ENCODE measurements at regions not wholly inside any gene's neighbourhood (a gene's known extent, or its start where the extent isn't known, plus 50 kb on each side); places are given as distances from the start of the nearest gene placed in this dataset.

GRCh38 chr1:119298687-119299303, 69.8 kb upstream of the HAO2 start:
- Mint-ChIP-seq H3K36me3 (ENCODE audit: low read depth) (no peaks in the 10 kb centered on the region), H3K4me3 (no peak overlapping the region), H3K27ac (no peak overlapping the region), H3K4me1 (ENCODE audit: low read depth) (no peaks in the 10 kb centered on the region), H3K27me3 (peaks cover 14% of the 10 kb centered on the region), H3K9me3 (no peaks in the 10 kb centered on the region)
- intact Hi-C loops (cut with micrococcal nuclease), result no loop called here

- peaks cover 13% of the 10 kb centered on the region for H3K27me3 Mint-ChIP-seq
- H3K36me3 Mint-ChIP-seq (ENCODE audit: low read depth), result no peaks in the 10 kb centered on the region
- H3K27ac Mint-ChIP-seq, result no peak overlapping the region
- intact Hi-C loops (cut with micrococcal nuclease), result no loop called here
- H3K4me1 Mint-ChIP-seq (ENCODE audit: low read depth), result no peaks in the 10 kb centered on the region
- no peaks in the 10 kb centered on the region for H3K9me3 Mint-ChIP-seq
- no peak overlapping the region for H3K4me3 Mint-ChIP-seq
Measured at GRCh38 chr1:119302011-119302410, 66.6 kb upstream of the HAO2 start.

- no peaks in the 10 kb centered on the region for H3K9me3 Mint-ChIP-seq
- H3K4me1 Mint-ChIP-seq (ENCODE audit: low read depth), result no peaks in the 10 kb centered on the region
- H3K27me3 Mint-ChIP-seq, result peaks cover 2% of the 10 kb centered on the region
- intact Hi-C loops (cut with micrococcal nuclease), result no loop called here
- no peak overlapping the region for H3K4me3 Mint-ChIP-seq
- no peaks in the 10 kb centered on the region for H3K36me3 Mint-ChIP-seq (ENCODE audit: low read depth)
- no peak overlapping the region for H3K27ac Mint-ChIP-seq
Measured at GRCh38 chr1:119308130-119308700, 60.4 kb upstream of the HAO2 start.

- intact Hi-C loops (cut with micrococcal nuclease), result no loop called here
- H3K27me3 Mint-ChIP-seq, result no peaks in the 10 kb centered on the region
- H3K27ac Mint-ChIP-seq, result no peak overlapping the region
- no peaks in the 10 kb centered on the region for H3K36me3 Mint-ChIP-seq (ENCODE audit: low read depth)
- no peaks in the 10 kb centered on the region for H3K9me3 Mint-ChIP-seq
- H3K4me1 Mint-ChIP-seq (ENCODE audit: low read depth), result no peaks in the 10 kb centered on the region
- H3K4me3 Mint-ChIP-seq, result no peak overlapping the region
Measured at GRCh38 chr1:119308806-119309205, 59.8 kb upstream of the HAO2 start.

- H3K27ac Mint-ChIP-seq, result no peak overlapping the region
- no peaks in the 10 kb centered on the region for H3K27me3 Mint-ChIP-seq
- no peaks in the 10 kb centered on the region for H3K36me3 Mint-ChIP-seq (ENCODE audit: low read depth)
- no peak overlapping the region for H3K4me3 Mint-ChIP-seq
- no peaks in the 10 kb centered on the region for H3K4me1 Mint-ChIP-seq (ENCODE audit: low read depth)
- intact Hi-C loops (cut with micrococcal nuclease), result no loop called here
- no peaks in the 10 kb centered on the region for H3K9me3 Mint-ChIP-seq
Measured at GRCh38 chr1:119310301-119310700, 58.3 kb upstream of the HAO2 start.

GRCh38 chr1:119312500-119312899, 56.1 kb upstream of the HAO2 start:
- H3K27ac Mint-ChIP-seq, result no peak overlapping the region
- intact Hi-C loops (cut with micrococcal nuclease), result no loop called here

GRCh38 chr1:119314001-119314796, 54.4 kb upstream of the HAO2 start:
- Mint-ChIP-seq H3K27ac (no peak overlapping the region), H3K9me3 (no peaks in the 10 kb centered on the region), H3K4me3 (no peak overlapping the region), H3K27me3 (no peaks in the 10 kb centered on the region), H3K4me1 (ENCODE audit: low read depth) (no peaks in the 10 kb centered on the region), H3K36me3 (ENCODE audit: low read depth) (no peaks in the 10 kb centered on the region)
- intact Hi-C loops (cut with micrococcal nuclease), result no loop called here

More at GRCh38 chr1:119312500-119312899, 56.1 kb upstream of the HAO2 start:
- no peaks in the 10 kb centered on the region for H3K9me3 Mint-ChIP-seq
- no peaks in the 10 kb centered on the region for H3K36me3 Mint-ChIP-seq (ENCODE audit: low read depth)
- H3K4me1 Mint-ChIP-seq (ENCODE audit: low read depth), result no peaks in the 10 kb centered on the region
- H3K27me3 Mint-ChIP-seq, result no peaks in the 10 kb centered on the region
- no peak overlapping the region for H3K4me3 Mint-ChIP-seq

- H3K4me3 Mint-ChIP-seq, result no peak overlapping the region
- H3K27me3 Mint-ChIP-seq, result no peaks in the 10 kb centered on the region
- no peaks in the 10 kb centered on the region for H3K9me3 Mint-ChIP-seq
- H3K27ac Mint-ChIP-seq, result no peak overlapping the region
- intact Hi-C loops (cut with micrococcal nuclease), result no loop called here
- H3K4me1 Mint-ChIP-seq (ENCODE audit: low read depth), result no peaks in the 10 kb centered on the region
- H3K36me3 Mint-ChIP-seq (ENCODE audit: low read depth), result no peaks in the 10 kb centered on the region
Measured at GRCh38 chr1:119316870-119317416, 51.6 kb upstream of the HAO2 start.

GRCh38 chr1:119318466-119319309, 49.9 kb upstream of the HAO2 start:
- Mint-ChIP-seq H3K4me3 (no peak overlapping the region), H3K36me3 (ENCODE audit: low read depth) (no peaks in the 10 kb centered on the region), H3K27me3 (no peaks in the 10 kb centered on the region), H3K4me1 (ENCODE audit: low read depth) (peaks cover 6% of the 10 kb centered on the region), H3K27ac (no peak overlapping the region), H3K9me3 (no peaks in the 10 kb centered on the region)
- intact Hi-C loops (cut with micrococcal nuclease), result no loop called here

All from dendritic cell treated with granulocyte-macrophage colony-stimulating factor and Interleukin-4, amounts not matched to agents 40 ng/mL and 50 ng/mL, for 4 days (primary cell).